Caco-2 (cell line): ENCODE measurements at regions not wholly inside any gene's neighbourhood (a gene's known extent, or its start where the extent isn't known, plus 50 kb on each side); places are given as distances from the start of the nearest gene placed in this dataset.

Experiments used
- BruUV-seq: library from RNA; stranded (reverse); fragments of 400-500 nt; replicated peaks from 2 replicates; lab custom pipeline; 2021; lab: Mats Ljungman, UMichigan
- CTCF ChIA-PET: fragments of 300-600 bp; sonication (Branson Sonifier 250); formaldehyde crosslinking; loops from one replicate; lab custom pipeline; 2022; ENCODE audit warnings: antibody characterized with exemption; lab: Charles Lee
- POLR2A ChIA-PET: fragments of 300-600 bp; sonication (Branson Sonifier 250); formaldehyde crosslinking; loops from one replicate; lab custom pipeline; 2022; ENCODE audit warnings: antibody characterized with exemption; lab: Charles Lee
- DNase-seq, 2 experiments: peaks; one replicate each; pipeline versions ENCODE4 v3.0.0 to v3.0.0-alpha.2; 2020 to 2022
- H3K27me3 ChIP-seq: replicated peaks from 2 replicates; pipeline ENCODE4 v1.6.0; 2011; ENCODE audit warnings: low read length; ENCODE audit not compliant: control insufficient read depth, insufficient read depth
- H3K36me3 ChIP-seq: 2 replicates; pipeline ENCODE4 v1.5.1; 2011; ENCODE audit warnings: low read length; ENCODE audit not compliant: control insufficient read depth, insufficient read depth
- H3K4me1 ChIP-seq: fragments of 250-450 bp; sonication (Bioruptor Pico); 2 replicates; pipeline ENCODE4 v1.5.1; 2020; ENCODE audit warnings: mild to moderate bottlenecking
- H3K4me3 ChIP-seq: 2 replicates; pipeline ENCODE4 v1.5.1; 2011; ENCODE audit warnings: low read depth, mild to moderate bottlenecking, control low read depth, low read length
- H3K9me3 ChIP-seq: fragments of 250-450 bp; sonication (Bioruptor Pico); 2 replicates; pipeline ENCODE4 v1.5.1; 2020; ENCODE audit warnings: mild to moderate bottlenecking, moderate library complexity
- H3K27ac Mint-ChIP-seq: one replicate; pipeline ENCODE4 v1.8.0; 2022; ENCODE audit warnings: mixed read lengths; ENCODE audit not compliant: unreplicated experiment
- H3K27me3 Mint-ChIP-seq: one replicate; pipeline ENCODE4 v1.8.0; 2022; ENCODE audit warnings: mixed read lengths; ENCODE audit not compliant: insufficient read depth, unreplicated experiment
- H3K36me3 Mint-ChIP-seq: one replicate; pipeline ENCODE4 v1.8.0; 2022; ENCODE audit warnings: mild to moderate bottlenecking, mixed read lengths; ENCODE audit not compliant: insufficient read depth, unreplicated experiment
- H3K4me1 Mint-ChIP-seq: one replicate; pipeline ENCODE4 v1.8.0; 2022; ENCODE audit warnings: low read depth, mixed read lengths; ENCODE audit not compliant: unreplicated experiment
- H3K4me3 Mint-ChIP-seq: one replicate; pipeline ENCODE4 v1.8.0; 2022; ENCODE audit warnings: mild to moderate bottlenecking, moderate library complexity, mixed read lengths; ENCODE audit not compliant: unreplicated experiment
- H3K9me3 Mint-ChIP-seq: one replicate; pipeline ENCODE4 v1.8.0; 2022; ENCODE audit warnings: mixed read lengths; ENCODE audit not compliant: unreplicated experiment
- CTCF ChIP-seq, 2 experiments: fragments of 200-600 bp in 1 of 2; IDR thresholded peaks; 1 replicate in 1 of 2; 2 replicates in 1 of 2; pipeline versions ENCODE4 v1.5.1 to v1.8.0; 2011 to 2022; ENCODE audit warnings: antibody characterized with exemption in 1 of 2, control low read depth in 1 of 2, inconsistent platforms in 1 of 2, low read depth in 1 of 2, low read length in 1 of 2, mild to moderate bottlenecking in 1 of 2, moderate library complexity in 1 of 2; ENCODE audit not compliant: insufficient read depth in 1 of 2, severe bottlenecking in 1 of 2, unreplicated experiment in 1 of 2
- intact Hi-C: fragments of 100-400 bp; cut with micrococcal nuclease; formaldehyde crosslinking; loops from one replicate; pipeline ENCODE4 v1.10.0; 2022; ENCODE audit not compliant: unreplicated experiment

- ChIA-PET POLR2A (no interaction called here), CTCF (no interaction called here)
- H3K4me1 ChIP-seq, result peaks cover 39% of the 10 kb centered on the region
- no peaks in the 10 kb centered on the region for H3K27me3 Mint-ChIP-seq
- TF ChIP-seq CTCF (IDR thresholded peaks at IDR 0.05; ENCODE audit: insufficient read depth in 1 of 2, low read depth in 1 of 2, low read length in 1 of 2, severe bottlenecking in 1 of 2, unreplicated experiment in 1 of 2), result no peak
- BruUV-seq, result no TSS peak
- intact Hi-C loops, result loop anchor here (5.0 kb wide), 1 partner anchor 42 kb away; no protein-coding TSS in a partner anchor
- H3K4me3 Mint-ChIP-seq, result no peak overlapping the region
- no peaks in the 10 kb centered on the region for H3K9me3 Mint-ChIP-seq
- H3K9me3 ChIP-seq, result no peaks in the 10 kb centered on the region
- DNase-seq, result no peak
- no peak overlapping the region for H3K27ac Mint-ChIP-seq
- no peaks in the 10 kb centered on the region for H3K27me3 ChIP-seq
- no peak overlapping the region for H3K4me3 ChIP-seq
- H3K36me3 Mint-ChIP-seq, result no peaks in the 10 kb centered on the region
- no peaks in the 10 kb centered on the region for H3K36me3 ChIP-seq
- H3K4me1 Mint-ChIP-seq, result peaks cover 28% of the 10 kb centered on the region
These were observed 88.0 kb upstream of the CTNNA1 start for GRCh38 chr5:138665261-138665660.

- H3K27me3 ChIP-seq, result no peaks in the 10 kb centered on the region
- Mint-ChIP-seq H3K27me3 (no peaks in the 10 kb centered on the region), H3K4me3 (no peak overlapping the region), H3K27ac (no peak overlapping the region), H3K9me3 (no peaks in the 10 kb centered on the region), H3K36me3 (no peaks in the 10 kb centered on the region), H3K4me1 (peaks cover 19% of the 10 kb centered on the region)
- ChIA-PET POLR2A (no interaction called here), CTCF (no interaction called here)
- H3K4me1 ChIP-seq, result peaks cover 30% of the 10 kb centered on the region
- no peaks in the 10 kb centered on the region for H3K9me3 ChIP-seq
- DNase-seq, result no peak
- TF ChIP-seq CTCF (IDR thresholded peaks at IDR 0.05; ENCODE audit: insufficient read depth in 1 of 2, low read depth in 1 of 2, low read length in 1 of 2, severe bottlenecking in 1 of 2, unreplicated experiment in 1 of 2), result no peak
- no peak overlapping the region for H3K4me3 ChIP-seq
- BruUV-seq, result no TSS peak
- no peaks in the 10 kb centered on the region for H3K36me3 ChIP-seq
- intact Hi-C loops, result no loop called here
These were observed 88.8 kb upstream of the CTNNA1 start for GRCh38 chr5:138664276-138664943.

- Histone ChIP-seq H3K36me3 (no peaks in the 10 kb centered on the region), H3K27me3 (no peaks in the 10 kb centered on the region), H3K4me3 (no peak overlapping the region), H3K4me1 (peaks cover 22% of the 10 kb centered on the region), H3K9me3 (no peaks in the 10 kb centered on the region)
- ChIA-PET POLR2A (no interaction called here), CTCF (no interaction called here)
- H3K36me3 Mint-ChIP-seq, result no peaks in the 10 kb centered on the region
- no peak overlapping the region for H3K4me3 Mint-ChIP-seq
- BruUV-seq, result no TSS peak
- intact Hi-C loops, result no loop called here
- peaks cover 13% of the 10 kb centered on the region for H3K4me1 Mint-ChIP-seq
- TF ChIP-seq CTCF (IDR thresholded peaks at IDR 0.05; ENCODE audit: insufficient read depth in 1 of 2, low read depth in 1 of 2, low read length in 1 of 2, severe bottlenecking in 1 of 2, unreplicated experiment in 1 of 2), result no peak
- H3K9me3 Mint-ChIP-seq, result no peaks in the 10 kb centered on the region
- no peak for DNase-seq
- no peaks in the 10 kb centered on the region for H3K27me3 Mint-ChIP-seq
- H3K27ac Mint-ChIP-seq, result no peak overlapping the region
These were observed 88.4 kb upstream of the HSPA9 start for GRCh38 chr5:138663561-138663960.
